ENCODE measurements at regions not wholly inside any gene's neighbourhood (a gene's known extent, or its start where the extent isn't known, plus 50 kb on each side); places are given as distances from the start of the nearest gene placed in this dataset.

GRCh38 chr3:159432682-159433340 is 555.8 kb upstream of the IL12A start:
- no peak for TF ChIP-seq CTCF (IDR thresholded peaks at IDR 0.05; ENCODE audit: poor library complexity)
- no peak for TF ChIP-seq EZH2 (IDR thresholded peaks at IDR 0.05; ENCODE audit: borderline replicate concordance)
- no peak for TF ChIP-seq EZH2phosphoT487 (IDR thresholded peaks at IDR 0.05; ENCODE audit: low read depth, severe bottlenecking, unreplicated experiment)

All from hepatocyte (in vitro differentiated cells).